ENCODE measurements at regions not wholly inside any gene's neighbourhood (a gene's known extent, or its start where the extent isn't known, plus 50 kb on each side); places are given as distances from the start of the nearest gene placed in this dataset.

DNA sequence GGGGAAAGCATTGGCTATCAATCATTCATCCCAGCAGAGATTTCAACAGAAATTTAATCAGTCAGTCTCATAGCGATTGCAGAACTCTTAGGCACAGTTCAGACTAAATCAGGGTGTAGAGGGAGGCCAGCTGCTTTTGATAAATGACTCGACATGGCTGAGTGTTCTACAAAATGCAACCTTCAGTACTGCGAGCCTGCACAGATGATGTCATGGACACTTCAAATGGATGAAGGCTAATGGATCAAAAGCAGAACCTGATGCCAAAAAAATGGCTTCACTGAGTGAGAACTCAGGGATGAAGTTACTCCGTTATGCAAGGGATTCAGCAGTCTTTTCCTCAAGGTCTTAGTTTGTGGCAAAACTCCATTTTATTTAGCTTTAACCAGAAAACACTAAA lies 167.3 kb downstream of the DACT1 start:
- Histone ChIP-seq H3K9me3 (ENCODE audit: control insufficient read depth in 1 of 2, insufficient read depth in 1 of 2, low read depth in 1 of 2, low read length in 2 of 2) (no peaks in the 10 kb centered on the region), H3K27ac (ENCODE audit: low read depth, low read length) (no peak overlapping the region), H3K4me2 (ENCODE audit: low read length) (no peak overlapping the region), H3K9me2 (ENCODE audit: insufficient read depth) (no peaks in the 10 kb centered on the region), H3K36me3 (ENCODE audit: control insufficient read depth in 1 of 2, insufficient read depth in 2 of 2, low read length in 2 of 2) (no peaks in the 10 kb centered on the region), H3K4me1 (ENCODE audit: control insufficient read depth in 1 of 2, insufficient read depth in 2 of 2, low read length in 2 of 2) (0 out of 4 replicates have a peak, but pooled peaks cover 0 to 2% of the 10 kb centered on the region in 2 experiments), H3K4me3 (replicated peaks in 1 of 2; ENCODE audit: low read depth in 1 of 2, low read length in 2 of 2) (no peak overlapping the region), H3K27me3 (ENCODE audit: insufficient read depth, low read length) (no peaks in the 10 kb centered on the region), H4K20me1 (ENCODE audit: insufficient read depth) (no peaks in the 10 kb centered on the region), H3K9ac (ENCODE audit: low read length) (no peak overlapping the region), H3K79me2 (ENCODE audit: insufficient read depth, low read length) (no peaks in the 10 kb centered on the region), H2AFZ (ENCODE audit: low read depth, low read length, poor library complexity, severe bottlenecking) (no peak overlapping the region)
- BruUV-seq (replicated peaks): no TSS peak
- no peak for DNase-seq (ENCODE audit: low read depth, low spot score)
- POLR2A ChIA-PET: no interaction called here
- TF ChIP-seq TCF7L2 (IDR thresholded peaks at IDR 0.05; ENCODE audit: borderline replicate concordance, extremely low read depth, insufficient read depth, insufficient read length) (no peak), ZNF274 (IDR thresholded peaks at IDR 0.05; ENCODE audit: low read depth, low read length) (no peak)
- intact Hi-C loops (cut with micrococcal nuclease): no loop called here
- RAD21 ChIA-PET (ENCODE audit: low non-redundant PET in 1 of 2, low total read pairs in 2 of 2, uncharacterized antibody in 2 of 2, unreplicated experiment in 2 of 2): no interaction called here
- no peak for ATAC-seq
- CTCF ChIA-PET: no interaction called here

- Histone ChIP-seq H3K9ac (ENCODE audit: low read length) (no peak overlapping the region), H3K79me2 (ENCODE audit: insufficient read depth, low read length) (no peaks in the 10 kb centered on the region), H3K9me2 (ENCODE audit: insufficient read depth) (no peaks in the 10 kb centered on the region), H3K27ac (ENCODE audit: low read depth, low read length) (no peak overlapping the region), H3K27me3 (ENCODE audit: insufficient read depth, low read length) (no peaks in the 10 kb centered on the region), H3K9me3 (ENCODE audit: control insufficient read depth in 1 of 2, insufficient read depth in 1 of 2, low read depth in 1 of 2, low read length in 2 of 2) (no peaks in the 10 kb centered on the region), H3K4me2 (ENCODE audit: low read length) (no peak overlapping the region), H2AFZ (ENCODE audit: low read depth, low read length, poor library complexity, severe bottlenecking) (no peak overlapping the region), H3K4me1 (ENCODE audit: control insufficient read depth in 1 of 2, insufficient read depth in 2 of 2, low read length in 2 of 2) (0 out of 4 replicates have a peak, but pooled peaks cover 0 to 2% of the 10 kb centered on the region in 2 experiments), H3K36me3 (ENCODE audit: control insufficient read depth in 1 of 2, insufficient read depth in 2 of 2, low read length in 2 of 2) (no peaks in the 10 kb centered on the region), H4K20me1 (ENCODE audit: insufficient read depth) (no peaks in the 10 kb centered on the region), H3K4me3 (replicated peaks in 1 of 2; ENCODE audit: low read depth in 1 of 2, low read length in 2 of 2) (no peak overlapping the region)
- ATAC-seq (no peak), DNase-seq (ENCODE audit: low read depth, low spot score) (no peak)
- ChIA-PET CTCF (interaction anchor here (0.9 kb wide), 1 partner anchor 10 kb away, joined by 3 read pairs; no protein-coding TSS in a partner anchor), RAD21 (ENCODE audit: low non-redundant PET in 1 of 2, low total read pairs in 2 of 2, uncharacterized antibody in 2 of 2, unreplicated experiment in 2 of 2) (no interaction called here), POLR2A (no interaction called here)
- no TSS peak for BruUV-seq (replicated peaks)
- intact Hi-C loops (cut with micrococcal nuclease): no loop called here
- no peak for TF ChIP-seq POLR2A (IDR thresholded peaks at IDR 0.05; ENCODE audit: borderline replicate concordance, extremely low read depth, insufficient read depth, insufficient read length)
- no peak for TF ChIP-seq EZH2phosphoT487 (IDR thresholded peaks at IDR 0.05; ENCODE audit: borderline replicate concordance)
- TF ChIP-seq RAD21 (IDR thresholded peaks at IDR 0.05; ENCODE audit: low read depth): no peak
- TF ChIP-seq CEBPB (IDR thresholded peaks at IDR 0.05; ENCODE audit: low read depth): no peak
- no peak for TF ChIP-seq TCF7L2 (IDR thresholded peaks at IDR 0.05; ENCODE audit: borderline replicate concordance, extremely low read depth, insufficient read depth, insufficient read length)
- TF ChIP-seq, protein P1, sequence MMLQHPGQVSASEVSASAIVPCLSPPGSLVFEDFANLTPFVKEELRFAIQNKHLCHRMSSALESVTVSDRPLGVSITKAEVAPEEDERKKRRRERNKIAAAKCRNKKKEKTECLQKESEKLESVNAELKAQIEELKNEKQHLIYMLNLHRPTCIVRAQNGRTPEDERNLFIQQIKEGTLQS (IDR thresholded peaks at IDR 0.05): no peak
- TF ChIP-seq JUND (IDR thresholded peaks at IDR 0.05): no peak
- TF ChIP-seq ZFX (IDR thresholded peaks at IDR 0.05): no peak
- no peak for TF ChIP-seq SIN3A (IDR thresholded peaks at IDR 0.05; ENCODE audit: low read depth)
- TF ChIP-seq ELF1 (IDR thresholded peaks at IDR 0.05; ENCODE audit: borderline replicate concordance, low read depth): no peak
- no peak for TF ChIP-seq SRF (IDR thresholded peaks at IDR 0.05; ENCODE audit: low read depth)
- no peak for TF ChIP-seq POLR2AphosphoS5 (IDR thresholded peaks at IDR 0.05; ENCODE audit: low read depth, low read length)
- TF ChIP-seq YY1 (IDR thresholded peaks at IDR 0.05; ENCODE audit: extremely low read depth, insufficient replicate concordance, low read depth, low read length): no peak
- TF ChIP-seq, protein P2, sequence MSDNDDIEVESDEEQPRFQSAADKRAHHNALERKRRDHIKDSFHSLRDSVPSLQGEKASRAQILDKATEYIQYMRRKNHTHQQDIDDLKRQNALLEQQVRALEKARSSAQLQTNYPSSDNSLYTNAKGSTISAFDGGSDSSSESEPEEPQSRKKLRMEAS (IDR thresholded peaks at IDR 0.05): no peak
- no peak for TF ChIP-seq SP1 (IDR thresholded peaks at IDR 0.05; ENCODE audit: low read depth)
- TF ChIP-seq, protein P3, sequence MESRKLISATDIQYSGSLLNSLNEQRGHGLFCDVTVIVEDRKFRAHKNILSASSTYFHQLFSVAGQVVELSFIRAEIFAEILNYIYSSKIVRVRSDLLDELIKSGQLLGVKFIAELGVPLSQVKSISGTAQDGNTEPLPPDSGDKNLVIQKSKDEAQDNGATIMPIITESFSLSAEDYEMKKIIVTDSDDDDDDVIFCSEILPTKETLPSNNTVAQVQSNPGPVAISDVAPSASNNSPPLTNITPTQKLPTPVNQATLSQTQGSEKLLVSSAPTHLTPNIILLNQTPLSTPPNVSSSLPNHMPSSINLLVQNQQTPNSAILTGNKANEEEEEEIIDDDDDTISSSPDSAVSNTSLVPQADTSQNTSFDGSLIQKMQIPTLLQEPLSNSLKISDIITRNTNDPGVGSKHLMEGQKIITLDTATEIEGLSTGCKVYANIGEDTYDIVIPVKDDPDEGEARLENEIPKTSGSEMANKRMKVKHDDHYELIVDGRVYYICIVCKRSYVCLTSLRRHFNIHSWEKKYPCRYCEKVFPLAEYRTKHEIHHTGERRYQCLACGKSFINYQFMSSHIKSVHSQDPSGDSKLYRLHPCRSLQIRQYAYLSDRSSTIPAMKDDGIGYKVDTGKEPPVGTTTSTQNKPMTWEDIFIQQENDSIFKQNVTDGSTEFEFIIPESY (IDR thresholded peaks at IDR 0.05; ENCODE audit: extremely low read depth, insufficient replicate concordance, low read length): no peak
- TF ChIP-seq EZH2 (IDR thresholded peaks at IDR 0.05): no peak
- no peak for TF ChIP-seq EGR1 (IDR thresholded peaks at IDR 0.05; ENCODE audit: low read depth)
Observed at GRCh38 chr14:58805605-58806409, 168.0 kb downstream of the DACT1 start.
